Right lobe of liver (tissue), 6 donors: ENCODE measurements at regions not wholly inside any gene's neighbourhood (a gene's known extent, or its start where the extent isn't known, plus 50 kb on each side); places are given as distances from the start of the nearest gene placed in this dataset.

ENCODE experiments used
- ATAC-seq, 4 donors: fragments of 200-7000 bp; cut with Tn5 transposase; one replicate each; pipeline ENCODE4 v1.9.1; 2020; ENCODE audit warnings: mild to moderate bottlenecking in 4 of 4, moderate library complexity in 4 of 4
- DNase-seq, 3 donors: peaks; one replicate each; pipeline ENCODE4 v3.0.0-alpha.2; 2020
- H3K27ac ChIP-seq, 3 donors: fragments of 200-600 bp; one replicate each; pipeline ENCODE4 v1.8.0; 2022
- H3K27me3 ChIP-seq, 2 donors: fragments of 200-600 bp; one replicate each; pipeline ENCODE4 v1.8.0; 2022
- H3K36me3 ChIP-seq, 4 donors: fragments of 200-600 bp; sonication (generic) in 1 of 4; one replicate each; pipeline versions ENCODE4 v1.5.1 to v1.8.0; 2017 to 2022; ENCODE audit warnings: control low read depth in 1 of 4
- H3K4me1 ChIP-seq, 4 donors: fragments of 200-600 bp; sonication (generic) in 1 of 4; one replicate each; pipeline versions ENCODE4 v1.5.1 to v1.8.0; 2017 to 2022; ENCODE audit warnings: control low read depth in 1 of 4
- H3K4me3 ChIP-seq, 3 donors: fragments of 200-600 bp; one replicate each; pipeline ENCODE4 v1.8.0; 2022
- H3K9me3 ChIP-seq, 4 donors: fragments of 200-600 bp; sonication (generic) in 1 of 4; one replicate each; pipeline versions ENCODE4 v1.5.1 to v1.8.0; 2017 to 2022; ENCODE audit warnings: control low read depth in 1 of 4
- CTCF ChIP-seq, 4 donors: fragments of 200-600 bp in 3 of 4; fragments of 450-650 bp in 1 of 4; IDR thresholded peaks; one replicate each; pipeline versions ENCODE4 v1.5.1 to v1.8.0; 2016 to 2022; ENCODE audit warnings: antibody characterized with exemption in 4 of 4, mild to moderate bottlenecking in 2 of 4
- POLR2A ChIP-seq: fragments of 450-650 bp; IDR thresholded peaks from one replicate; pipeline ENCODE4 v1.6.1; 2017; ENCODE audit warnings: antibody characterized with exemption, mild to moderate bottlenecking
- WGBS: methylation state at CpG from one replicate; pipeline ENCODE4 v1.1.6; 2018; ENCODE audit warnings: low coverage, low lambda C conversion rate; ENCODE audit not compliant: insufficient coverage; ENCODE audit errors: missing lambda C conversion rate; 5-methylcytosine and 5-hydroxymethylcytosine counted together
- intact Hi-C, 2 donors: fragments of 100-400 bp; cut with DNase I; formaldehyde crosslinking; loops; one replicate each; pipeline versions ENCODE4 v1.11.2 to v1.14.1; 2022
- donor health status: DM: no; HTN: yes; CAD: no.
- donor health status: DM: no; HTN: no; CAD: no.
- donor health status: DM: no; HTN: no; CAD: no.
- donor health status: DM: no; HTN: yes; CAD: no.
- donor health status: DM: no; HTN: yes; CAD: no.

- intact Hi-C loops: no loop called here
- no peak for ATAC-seq
- Histone ChIP-seq H3K27me3 (no peaks in the 10 kb centered on the region), H3K4me3 (no peak overlapping the region), H3K27ac (no peak overlapping the region), H3K4me1 (no peaks in the 10 kb centered on the region), H3K9me3 (no peaks in the 10 kb centered on the region), H3K36me3 (no peaks in the 10 kb centered on the region)
- TF ChIP-seq POLR2A (no peak), CTCF (IDR thresholded peaks at IDR 0.05) (no peak)
- 45% methylated on average over 1 of the region's 1 CpG for WGBS
- no peak for DNase-seq
These were observed 315.9 kb downstream of the RNF144A start for GRCh38 chr2:7233126-7233525.

- WGBS: 79% methylated on average over 12 of the region's 13 CpGs
- intact Hi-C loops: no loop called here
These were observed 320.3 kb downstream of the RNF144A start for GRCh38 chr2:7237466-7237865.

GRCh38 chr2:7239078-7239477, 321.9 kb downstream of the RNF144A start:
- Histone ChIP-seq H3K4me3 (no peak overlapping the region), H3K9me3 (no peaks in the 10 kb centered on the region), H3K36me3 (no peaks in the 10 kb centered on the region), H3K4me1 (no peaks in the 10 kb centered on the region), H3K27me3 (no peaks in the 10 kb centered on the region), H3K27ac (no peak overlapping the region)
- intact Hi-C loops: no loop called here
- no peak for ATAC-seq
- no peak for DNase-seq
- TF ChIP-seq CTCF (IDR thresholded peaks at IDR 0.05): no peak
- no peak for TF ChIP-seq POLR2A
- 59% methylated on average over 3 of the region's 3 CpGs for WGBS

More at GRCh38 chr2:7237466-7237865, 320.3 kb downstream of the RNF144A start:
- H3K27me3 ChIP-seq: no peaks in the 10 kb centered on the region
- TF ChIP-seq CTCF (IDR thresholded peaks at IDR 0.05) (no peak), POLR2A (no peak)
- DNase-seq: no peak
- H3K36me3 ChIP-seq: no peaks in the 10 kb centered on the region
- no peak for ATAC-seq
- H3K4me3 ChIP-seq: no peak overlapping the region
- no peak overlapping the region for H3K27ac ChIP-seq
- no peaks in the 10 kb centered on the region for H3K9me3 ChIP-seq
- no peaks in the 10 kb centered on the region for H3K4me1 ChIP-seq

GRCh38 chr2:7241041-7241745, 324.0 kb downstream of the RNF144A start:
- Histone ChIP-seq H3K9me3 (no peaks in the 10 kb centered on the region), H3K27me3 (no peaks in the 10 kb centered on the region), H3K4me1 (no peaks in the 10 kb centered on the region), H3K36me3 (no peaks in the 10 kb centered on the region), H3K4me3 (no peak overlapping the region), H3K27ac (no peak overlapping the region)
- TF ChIP-seq POLR2A (no peak), CTCF (IDR thresholded peaks at IDR 0.05) (no peak)
- 52% methylated on average over 4 of the region's 4 CpGs for WGBS
- intact Hi-C loops: no loop called here
- DNase-seq (no peak), ATAC-seq (no peak)
